ENCODE measurements at regions not wholly inside any gene's neighbourhood (a gene's known extent, or its start where the extent isn't known, plus 50 kb on each side); places are given as distances from the start of the nearest gene placed in this dataset.
"Not testable (repeated sequence)": the region's sequence is repeated elsewhere in the genome, so short reads cannot be mapped to it uniquely, and the experiment has no call there.

GRCh38 chr15:29511663-29512062 is 242.0 kb upstream of the NSMCE3 start:
- no peak for DNase-seq (ENCODE audit: low read depth, low spot score)

GRCh38 chr15:29505535-29505934 is 235.9 kb upstream of the NSMCE3 start:
- DNase-seq (ENCODE audit: low read depth, low spot score) = not testable (repeated sequence)

- no peak for DNase-seq (ENCODE audit: low read depth, low spot score)
Observed at GRCh38 chr15:29490747-29491471, 221.3 kb upstream of the NSMCE3 start.

GRCh38 chr15:29480949-29481348 is 211.3 kb upstream of the NSMCE3 start:
- DNase-seq (ENCODE audit: low read depth, low spot score) = no peak

GRCh38 chr15:29480278-29480677 is 210.7 kb upstream of the NSMCE3 start:
- no peak for DNase-seq (ENCODE audit: low read depth, low spot score)

- no peak for DNase-seq (ENCODE audit: low read depth, low spot score)
Observed at GRCh38 chr15:29477256-29477655, 207.6 kb upstream of the NSMCE3 start.

GRCh38 chr15:29476503-29477080 is 207.0 kb upstream of the NSMCE3 start:
- no peak for DNase-seq (ENCODE audit: low read depth, low spot score)

- DNase-seq (ENCODE audit: low read depth, low spot score) = no peak
Observed at GRCh38 chr15:29475096-29475495, 205.5 kb upstream of the NSMCE3 start.

- DNase-seq (ENCODE audit: low read depth, low spot score) = no peak
Observed at GRCh38 chr15:29473621-29474105, 204.0 kb upstream of the NSMCE3 start.

GRCh38 chr15:29472901-29473445 is 203.4 kb upstream of the NSMCE3 start:
- no peak for DNase-seq (ENCODE audit: low read depth, low spot score)

GRCh38 chr15:29471757-29472156 is 202.1 kb upstream of the NSMCE3 start:
- no peak for DNase-seq (ENCODE audit: low read depth, low spot score)

- DNase-seq (ENCODE audit: low read depth, low spot score) = no peak
Observed at GRCh38 chr15:29471306-29471705, 201.7 kb upstream of the NSMCE3 start.

- no peak for DNase-seq (ENCODE audit: low read depth, low spot score)
Observed at GRCh38 chr15:29470794-29471193, 201.2 kb upstream of the NSMCE3 start.

- no peak for DNase-seq (ENCODE audit: low read depth, low spot score)
Observed at GRCh38 chr15:29470311-29470710, 200.7 kb upstream of the NSMCE3 start.

GRCh38 chr15:29468899-29469298 is 199.3 kb upstream of the NSMCE3 start:
- no peak for DNase-seq (ENCODE audit: low read depth, low spot score)

- no peak for DNase-seq (ENCODE audit: low read depth, low spot score)
Observed at GRCh38 chr15:29467091-29467490, 197.5 kb upstream of the NSMCE3 start.

GRCh38 chr15:29466292-29466691 is 196.7 kb upstream of the NSMCE3 start:
- DNase-seq (ENCODE audit: low read depth, low spot score) = no peak

- DNase-seq (ENCODE audit: low read depth, low spot score) = no peak
Observed at GRCh38 chr15:29465816-29466215, 196.2 kb upstream of the NSMCE3 start.

- DNase-seq (ENCODE audit: low read depth, low spot score) = no peak
Observed at GRCh38 chr15:29465196-29465595, 195.6 kb upstream of the NSMCE3 start.

GRCh38 chr15:29461877-29462276 is 192.3 kb upstream of the NSMCE3 start:
- no peak for DNase-seq (ENCODE audit: low read depth, low spot score)

GRCh38 chr15:29458361-29458760 is 188.7 kb upstream of the NSMCE3 start:
- no peak for DNase-seq (ENCODE audit: low read depth, low spot score)

- no peak for DNase-seq (ENCODE audit: low read depth, low spot score)
Observed at GRCh38 chr15:29457729-29458128, 188.1 kb upstream of the NSMCE3 start.

- DNase-seq (ENCODE audit: low read depth, low spot score) = no peak
Observed at GRCh38 chr15:29456964-29457363, 187.3 kb upstream of the NSMCE3 start.

Data from iPS DF 19.7 (cell line).